ENCODE measurements at regions not wholly inside any gene's neighbourhood (a gene's known extent, or its start where the extent isn't known, plus 50 kb on each side); places are given as distances from the start of the nearest gene placed in this dataset.

GRCh38 chr1:72524021-72524420 lies 241.7 kb upstream of the NEGR1 start:
- TF ChIP-seq SUZ12 (IDR thresholded peaks at IDR 0.05; ENCODE audit: extremely low read depth, insufficient read depth, insufficient read length) (no peak), YY1 (IDR thresholded peaks at IDR 0.05; ENCODE audit: insufficient read depth, insufficient read length) (no peak)

All from NT2/D1 (cell line).